ENCODE measurements at regions not wholly inside any gene's neighbourhood (a gene's known extent, or its start where the extent isn't known, plus 50 kb on each side); places are given as distances from the start of the nearest gene placed in this dataset.

- TF ChIP-seq CTCF (IDR thresholded peaks at IDR 0.05) (no peak), POLR2A (IDR thresholded peaks at IDR 0.05) (no peak)
- Histone ChIP-seq H3K36me3 (no peaks in the 10 kb centered on the region), H3K27me3 (no peaks in the 10 kb centered on the region), H3K4me1 (no peaks in the 10 kb centered on the region), H3K9me3 (no peaks in the 10 kb centered on the region), H3K27ac (no peak overlapping the region), H3K4me3 (no peak overlapping the region)
- no peak for DNase-seq
Measured at GRCh38 chr4:66640233-66640990, 904.9 kb downstream of the CENPC start.

GRCh38 chr4:66639361-66639760 lies 905.9 kb downstream of the CENPC start:
- no peaks in the 10 kb centered on the region for H3K4me1 ChIP-seq
- no peaks in the 10 kb centered on the region for H3K9me3 ChIP-seq
- no peak for TF ChIP-seq CTCF (IDR thresholded peaks at IDR 0.05)
- TF ChIP-seq POLR2A (IDR thresholded peaks at IDR 0.05): no peak
- no peak for DNase-seq
- no peak overlapping the region for H3K4me3 ChIP-seq
- H3K36me3 ChIP-seq: no peaks in the 10 kb centered on the region
- H3K27me3 ChIP-seq: no peaks in the 10 kb centered on the region
- no peak overlapping the region for H3K27ac ChIP-seq

- Histone ChIP-seq H3K4me3 (no peak overlapping the region), H3K4me1 (no peaks in the 10 kb centered on the region), H3K36me3 (no peaks in the 10 kb centered on the region), H3K9me3 (no peaks in the 10 kb centered on the region), H3K27ac (no peak overlapping the region), H3K27me3 (no peaks in the 10 kb centered on the region)
- TF ChIP-seq CTCF (IDR thresholded peaks at IDR 0.05) (no peak), POLR2A (IDR thresholded peaks at IDR 0.05) (no peak)
- no peak for DNase-seq
Measured at GRCh38 chr4:66636349-66636748, 909.0 kb downstream of the CENPC start.

GRCh38 chr4:66633477-66633876 lies 911.8 kb downstream of the CENPC start:
- DNase-seq: no peak
- TF ChIP-seq POLR2A (IDR thresholded peaks at IDR 0.05) (no peak), CTCF (IDR thresholded peaks at IDR 0.05) (no peak)
- Histone ChIP-seq H3K4me1 (no peaks in the 10 kb centered on the region), H3K27ac (no peak overlapping the region), H3K9me3 (no peaks in the 10 kb centered on the region), H3K36me3 (no peaks in the 10 kb centered on the region), H3K27me3 (no peaks in the 10 kb centered on the region), H3K4me3 (no peak overlapping the region)

- Histone ChIP-seq H3K9me3 (no peaks in the 10 kb centered on the region), H3K4me1 (no peaks in the 10 kb centered on the region), H3K4me3 (no peak overlapping the region), H3K27ac (no peak overlapping the region), H3K27me3 (no peaks in the 10 kb centered on the region), H3K36me3 (no peaks in the 10 kb centered on the region)
- DNase-seq: no peak
- TF ChIP-seq CTCF (IDR thresholded peaks at IDR 0.05) (no peak), POLR2A (IDR thresholded peaks at IDR 0.05) (no peak)
Measured at GRCh38 chr4:66629927-66630326, 915.4 kb downstream of the CENPC start.
